ENCODE measurements at regions not wholly inside any gene's neighbourhood (a gene's known extent, or its start where the extent isn't known, plus 50 kb on each side); places are given as distances from the start of the nearest gene placed in this dataset.

GRCh38 chr6:170131351-170131750 lies 159.5 kb downstream of the DLL1 start:
- no peak for DNase-seq

GRCh38 chr6:170130771-170131241 lies 160.1 kb downstream of the DLL1 start:
- DNase-seq: no peak

GRCh38 chr6:170130201-170130621 lies 160.7 kb downstream of the DLL1 start:
- no peak for DNase-seq

GRCh38 chr6:170129691-170130171 lies 161.1 kb downstream of the DLL1 start:
- no peak for DNase-seq

- DNase-seq: no peak
Measured at GRCh38 chr6:170128811-170129681, 161.8 kb downstream of the DLL1 start.

- no peak for DNase-seq
Measured at GRCh38 chr6:170128346-170128745, 162.5 kb downstream of the DLL1 start.

- DNase-seq: no peak
Measured at GRCh38 chr6:170127151-170127550, 163.7 kb downstream of the DLL1 start.

GRCh38 chr6:170125456-170126300 lies 165.2 kb downstream of the DLL1 start:
- DNase-seq: no peak

GRCh38 chr6:170124836-170125235 lies 166.0 kb downstream of the DLL1 start:
- no peak for DNase-seq

GRCh38 chr6:170124150-170124549 lies 166.7 kb downstream of the DLL1 start:
- no peak for DNase-seq

- no peak for DNase-seq
Measured at GRCh38 chr6:170122651-170123050, 168.2 kb downstream of the DLL1 start.

GRCh38 chr6:170117111-170117972 lies 173.5 kb downstream of the DLL1 start:
- no peak for DNase-seq

GRCh38 chr6:170116636-170117035 lies 174.2 kb downstream of the DLL1 start:
- DNase-seq: no peak

- DNase-seq: no peak
Measured at GRCh38 chr6:170114956-170115855, 175.7 kb downstream of the DLL1 start.

GRCh38 chr6:170114187-170114945 lies 176.5 kb downstream of the DLL1 start:
- DNase-seq: no peak

GRCh38 chr6:170113141-170113540 lies 177.7 kb downstream of the DLL1 start:
- DNase-seq: no peak

- DNase-seq: no peak
Measured at GRCh38 chr6:170112583-170112860, 178.4 kb downstream of the DLL1 start.

- DNase-seq: no peak
Measured at GRCh38 chr6:170111816-170112582, 178.9 kb downstream of the DLL1 start.

- DNase-seq: no peak
Measured at GRCh38 chr6:170111141-170111664, 179.7 kb downstream of the DLL1 start.
